NCI-H146 (cell line): ENCODE measurements at regions not wholly inside any gene's neighbourhood (a gene's known extent, or its start where the extent isn't known, plus 50 kb on each side); places are given as distances from the start of the nearest gene placed in this dataset.
"Not testable (repeated sequence)": the region's sequence is repeated elsewhere in the genome, so short reads cannot be mapped to it uniquely, and the experiment has no call there.

Experiments used
- DNase-seq: peaks from one replicate; lab custom pipeline; 2025; lab: John Stamatoyannopoulos, UW

DNA sequence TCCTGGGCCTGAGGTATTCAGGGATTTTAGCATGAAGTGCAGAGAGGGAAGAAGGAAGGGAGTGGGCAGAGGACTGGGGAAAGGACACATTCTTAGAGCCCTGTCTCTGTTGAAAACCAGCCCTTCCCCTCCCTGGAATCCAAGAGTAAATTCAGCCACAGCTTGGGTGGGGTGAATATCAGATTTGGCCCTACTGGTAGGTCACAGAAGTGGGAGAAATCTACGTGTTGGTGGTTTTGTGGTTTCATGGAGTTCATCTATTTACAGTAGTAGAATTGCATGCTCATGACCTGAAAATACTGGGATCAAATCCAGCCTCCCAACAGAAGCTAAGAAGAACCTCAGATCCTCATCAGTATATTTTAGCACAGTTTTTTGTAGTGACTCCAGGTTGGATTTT is 404.4 kb downstream of the BMP2 start:
- no peak for DNase-seq

DNA sequence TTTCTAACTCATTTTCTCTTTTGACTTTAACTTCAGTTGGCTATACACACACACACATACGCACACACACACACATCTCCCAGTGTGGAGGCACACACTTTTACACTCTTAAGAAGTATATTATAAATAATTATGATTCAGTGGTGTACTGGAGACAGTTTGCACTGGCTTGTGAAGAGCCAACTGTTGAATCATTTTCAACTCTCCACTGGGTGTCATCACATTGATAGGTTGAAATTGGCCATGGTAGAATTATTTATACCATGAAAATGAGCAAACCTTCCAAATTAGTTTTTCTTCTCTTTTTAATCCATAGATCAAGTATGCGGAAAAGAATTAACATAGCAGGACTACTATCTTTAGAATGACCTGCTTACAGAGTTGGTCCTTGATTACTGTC is 407.1 kb downstream of the BMP2 start:
- no peak for DNase-seq

- DNase-seq, result not testable (repeated sequence)
Measured at GRCh38 chr20:7175827-7176226, 408.3 kb downstream of the BMP2 start.

DNA sequence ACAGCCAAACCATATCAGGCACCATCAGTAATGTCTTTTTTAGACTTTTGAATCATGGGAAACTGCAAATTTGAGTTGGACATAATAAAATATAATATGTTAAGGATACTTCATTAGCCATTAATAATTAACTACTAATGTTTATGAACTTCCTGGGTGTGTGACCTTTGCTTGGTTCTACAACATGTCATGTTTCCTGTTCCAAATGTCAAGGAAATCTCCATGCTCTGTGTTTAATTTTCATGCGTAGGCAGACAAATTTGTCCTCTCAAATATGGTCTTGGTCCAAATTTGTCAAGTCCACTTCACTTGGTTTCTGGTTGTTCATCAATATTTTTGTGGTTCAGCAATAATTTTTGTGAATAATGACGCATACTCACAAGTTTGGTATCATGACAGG is 410.5 kb downstream of the BMP2 start:
- no peak for DNase-seq

DNA sequence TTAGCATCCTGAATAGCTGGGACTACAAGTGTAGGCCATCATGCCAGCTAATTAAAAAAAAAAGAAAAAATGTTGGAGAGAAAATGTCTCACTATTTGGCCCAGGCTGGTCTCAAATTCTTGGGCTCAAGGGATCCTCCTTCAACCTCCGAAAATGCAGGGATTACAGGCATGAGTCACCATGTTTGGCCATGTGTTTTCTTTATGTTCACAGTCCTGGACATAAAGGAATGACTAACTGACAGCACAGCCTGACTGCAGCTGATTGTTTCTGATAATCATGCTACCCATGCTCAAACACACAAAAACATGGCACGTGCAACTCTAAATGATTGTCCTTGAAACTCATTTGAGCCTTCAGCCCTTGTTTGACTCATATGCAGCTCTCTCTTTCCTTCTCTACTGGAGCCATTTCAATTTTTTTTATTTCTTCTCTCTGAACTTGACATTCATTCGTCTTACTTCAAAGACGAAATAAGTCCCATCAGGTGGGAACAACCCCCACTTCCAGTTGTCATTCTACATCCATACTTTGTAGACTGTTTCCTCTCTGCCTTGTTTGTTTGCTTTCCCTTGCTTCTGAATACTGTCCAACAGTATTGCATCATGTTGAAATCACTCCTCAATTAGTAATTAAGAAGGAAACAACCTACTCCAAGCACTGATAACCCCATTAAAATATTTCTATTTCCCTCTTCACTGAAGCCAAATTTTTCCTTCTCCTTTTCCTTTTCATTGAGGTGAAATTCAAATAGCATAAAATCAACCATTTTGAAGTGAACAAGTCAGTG is 413.0 kb downstream of the BMP2 start:
- no peak for DNase-seq

DNA sequence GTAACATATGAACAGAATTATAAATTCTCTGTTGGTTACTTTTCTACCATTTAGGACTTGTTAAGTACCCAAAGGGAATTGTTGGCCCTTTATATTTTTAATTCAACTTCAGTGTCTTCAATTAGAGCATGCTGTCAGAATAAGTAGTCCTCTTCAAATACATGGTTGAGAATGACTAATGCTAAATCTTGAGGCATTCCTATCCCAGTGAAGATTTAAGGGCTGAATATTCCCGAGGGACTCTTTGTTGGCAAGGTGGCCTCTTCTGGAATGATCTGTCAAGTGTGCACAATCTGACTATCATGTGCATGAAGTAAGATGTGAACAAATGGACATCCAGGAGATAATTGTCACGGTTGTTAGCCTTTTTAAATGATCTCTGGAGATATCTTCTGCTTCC is 421.7 kb downstream of the BMP2 start:
- DNase-seq, result no peak

DNA sequence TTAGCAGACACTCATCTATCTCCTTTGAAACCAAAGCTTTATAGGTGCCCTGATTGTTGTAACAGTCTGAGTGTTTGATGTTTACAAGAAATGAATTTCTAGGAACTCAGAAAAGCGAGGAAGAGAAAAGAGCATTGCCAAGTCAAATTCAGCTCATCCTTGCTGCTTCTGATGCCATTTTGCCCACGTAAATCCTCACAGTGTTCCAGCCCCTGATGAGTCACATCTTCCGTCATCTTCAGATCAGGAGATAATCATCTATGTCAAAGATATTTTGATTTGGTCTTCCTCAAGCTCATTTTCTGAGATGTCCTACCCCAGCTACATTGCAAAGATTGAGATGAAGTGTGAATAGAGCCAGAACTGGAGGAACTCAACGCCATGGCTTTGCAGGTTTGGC is 426.2 kb downstream of the BMP2 start:
- DNase-seq, result no peak

DNA sequence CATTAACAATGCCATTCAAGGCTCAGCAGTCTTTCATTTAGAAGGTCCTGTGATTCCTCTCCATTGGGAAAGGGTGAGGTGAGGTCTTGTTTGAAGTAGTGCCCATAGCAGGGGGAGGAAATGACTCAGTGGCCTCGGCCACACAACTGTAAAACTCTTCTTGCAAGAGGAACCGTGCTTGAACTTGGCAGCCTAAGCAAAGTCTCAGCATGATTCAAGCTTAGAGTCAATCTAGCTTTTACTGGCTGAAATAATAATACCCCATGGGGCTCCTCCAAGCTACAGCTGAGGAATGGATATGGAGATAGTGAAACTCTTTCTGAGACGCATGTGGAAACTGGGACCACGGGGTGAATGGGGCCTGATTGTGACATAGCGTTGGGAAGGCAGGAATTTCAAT is 428.2 kb downstream of the BMP2 start:
- DNase-seq, result no peak

DNA sequence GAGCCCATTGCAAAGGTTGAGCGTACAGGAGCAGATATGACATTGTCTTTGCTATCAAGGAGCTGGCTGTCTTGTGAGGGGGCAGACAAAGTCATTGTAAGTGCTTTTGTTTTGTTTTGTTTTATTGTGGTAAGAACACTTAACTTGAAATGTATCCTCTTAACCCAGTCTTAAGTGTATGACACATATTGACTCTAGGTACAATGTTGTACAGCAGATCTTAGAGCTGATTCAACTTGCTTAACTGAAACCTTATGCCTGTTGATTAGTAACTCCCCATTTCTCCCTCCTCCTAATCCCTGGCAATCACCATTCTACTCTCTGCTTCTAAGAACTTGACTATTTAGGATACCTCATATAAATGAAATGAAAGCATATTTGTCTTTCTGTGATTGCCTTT is 429.0 kb downstream of the BMP2 start:
- DNase-seq, result no peak

GRCh38 chr20:7199861-7200260 is 432.4 kb downstream of the BMP2 start:
- no peak for DNase-seq

GRCh38 chr20:7207186-7207798 is 439.8 kb downstream of the BMP2 start:
- DNase-seq, result no peak

GRCh38 chr20:7210910-7211309 is 443.4 kb downstream of the BMP2 start:
- no peak for DNase-seq

DNA sequence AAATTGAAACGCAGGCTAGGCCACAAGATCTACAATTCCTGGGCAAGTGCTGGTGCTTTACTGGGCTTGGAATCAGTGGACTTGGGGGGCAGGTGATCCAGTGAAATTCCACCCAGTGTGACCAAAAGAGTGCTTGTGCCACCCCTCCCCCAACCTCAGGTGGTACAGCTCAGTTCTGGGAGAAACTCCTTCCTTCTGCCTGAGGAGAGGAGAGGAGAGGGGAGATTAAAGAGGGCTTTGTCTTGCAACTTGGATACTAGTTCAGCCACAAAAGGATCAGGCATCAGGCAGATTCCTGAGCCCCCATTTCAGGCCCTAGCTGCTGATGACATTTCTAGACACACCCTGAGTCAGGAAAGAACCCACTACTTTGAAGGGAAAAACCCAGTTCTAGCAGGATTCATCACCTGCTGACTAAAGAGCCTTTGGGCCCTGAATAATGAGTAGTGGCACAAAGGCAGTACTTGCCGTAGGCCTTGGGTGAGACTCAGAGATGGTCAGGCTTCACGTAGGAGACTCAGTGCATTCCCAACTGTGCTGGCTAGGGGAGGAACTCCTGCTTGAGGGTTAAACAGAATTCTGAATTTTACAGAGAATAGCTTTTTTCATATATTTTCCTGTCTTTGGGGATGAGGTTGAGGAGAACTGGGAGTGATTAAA is 446.7 kb downstream of the BMP2 start:
- DNase-seq, result no peak

DNA sequence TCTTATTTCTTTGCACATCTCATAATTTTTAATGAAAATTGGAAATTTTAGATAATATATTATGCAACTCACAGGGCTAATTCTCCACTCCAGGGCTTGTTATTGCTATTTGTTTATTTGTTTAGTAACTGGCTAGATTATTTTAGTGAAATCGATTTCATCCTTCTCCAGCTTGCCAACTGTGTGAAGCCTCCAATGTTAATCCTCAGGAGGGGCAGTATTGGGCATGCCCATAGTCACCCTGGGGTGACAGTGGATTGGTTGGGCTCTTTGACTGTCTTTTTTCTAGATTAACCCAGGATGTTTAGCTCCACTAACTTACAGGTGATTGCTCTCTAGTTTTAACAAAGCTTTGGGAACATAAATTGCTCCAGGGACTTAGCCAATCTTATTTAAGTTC is 450.1 kb downstream of the BMP2 start:
- no peak for DNase-seq

DNA sequence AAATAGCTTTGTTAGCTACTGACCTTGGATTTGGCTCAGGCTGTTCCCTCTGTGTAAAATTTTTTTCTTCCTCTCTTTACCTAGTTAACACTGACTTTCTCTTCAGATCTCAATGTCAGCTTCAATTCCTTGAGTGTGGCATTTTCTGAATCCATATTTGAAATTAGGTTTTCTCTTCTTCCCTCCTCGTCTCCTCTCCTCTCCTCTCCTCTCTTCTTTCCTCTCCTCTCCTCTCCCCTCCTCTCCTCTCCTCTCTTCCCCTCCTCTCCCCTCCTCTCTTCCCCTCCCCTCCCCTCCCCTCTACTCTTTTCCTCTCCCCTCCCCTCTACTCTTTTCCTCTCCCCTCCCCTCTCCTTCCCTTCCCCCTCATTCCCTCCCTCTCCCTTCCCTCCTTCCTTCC is 453.3 kb downstream of the BMP2 start:
- DNase-seq, result no peak

- no peak for DNase-seq
Measured at GRCh38 chr20:7226156-7226555, 458.7 kb downstream of the BMP2 start.

- DNase-seq, result no peak
Measured at GRCh38 chr20:7231303-7231702, 463.8 kb downstream of the BMP2 start.

- no peak for DNase-seq
Measured at GRCh38 chr20:7232796-7233195, 465.3 kb downstream of the BMP2 start.

- no peak for DNase-seq
Measured at GRCh38 chr20:7237251-7237650, 469.8 kb downstream of the BMP2 start.

- DNase-seq, result no peak
Measured at GRCh38 chr20:7240490-7240889, 473.0 kb downstream of the BMP2 start.

- DNase-seq, result peak; percentile 14
Measured at GRCh38 chr20:7248281-7249201, 481.1 kb downstream of the BMP2 start.

GRCh38 chr20:7250337-7250736 is 482.9 kb downstream of the BMP2 start:
- DNase-seq, result no peak
